ENCODE measurements at regions not wholly inside any gene's neighbourhood (a gene's known extent, or its start where the extent isn't known, plus 50 kb on each side); places are given as distances from the start of the nearest gene placed in this dataset.
A peak's percentile ranks its signal among the peaks of the same experiment; 100 is the strongest.

DNA sequence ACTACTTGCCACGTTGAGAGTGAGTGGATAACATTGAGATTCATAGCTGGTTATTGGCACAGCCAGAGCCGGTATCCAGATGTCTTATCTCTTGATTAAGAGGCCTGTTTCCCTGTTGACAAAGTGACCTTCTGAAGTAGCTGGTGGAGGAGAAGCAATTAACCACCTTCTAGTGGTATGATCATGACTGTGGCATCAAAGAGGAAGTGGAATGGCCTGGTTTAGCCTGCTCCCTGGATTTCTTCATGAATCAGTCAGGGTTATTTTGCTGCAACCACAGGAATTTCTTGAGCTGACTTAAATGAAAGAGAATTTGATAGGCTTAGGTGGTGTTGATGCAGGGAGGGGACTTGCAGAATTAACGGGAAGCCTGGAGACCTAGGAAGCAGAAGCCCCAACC is 398.3 kb downstream of the MFSD1 start:
- Histone ChIP-seq H2AFZ (ENCODE audit: low read length) (peak overlapping the region; percentile 74), H3K4me3 (ENCODE audit: insufficient read depth, low read length) (peak overlapping the region; percentile 25), H3K36me3 (ENCODE audit: insufficient read depth, low read length) (no peaks in the 10 kb centered on the region), H3K27ac (ENCODE audit: low read depth, low read length) (no peak overlapping the region), H3K79me2 (ENCODE audit: insufficient read depth, low read length) (no peaks in the 10 kb centered on the region), H3K4me2 (ENCODE audit: insufficient read depth, low read length) (peak overlapping the region; percentile 52), H3K4me1 (ENCODE audit: insufficient read depth, low read length) (peaks cover 7% of the 10 kb centered on the region), H4K20me1 (ENCODE audit: insufficient read depth, low read length) (no peaks in the 10 kb centered on the region), H3K27me3 (ENCODE audit: insufficient read depth, low read length) (peaks cover 2% of the 10 kb centered on the region), H3K9me3 (ENCODE audit: low read depth, low read length) (no peaks in the 10 kb centered on the region)
- TF ChIP-seq, protein P1, sequence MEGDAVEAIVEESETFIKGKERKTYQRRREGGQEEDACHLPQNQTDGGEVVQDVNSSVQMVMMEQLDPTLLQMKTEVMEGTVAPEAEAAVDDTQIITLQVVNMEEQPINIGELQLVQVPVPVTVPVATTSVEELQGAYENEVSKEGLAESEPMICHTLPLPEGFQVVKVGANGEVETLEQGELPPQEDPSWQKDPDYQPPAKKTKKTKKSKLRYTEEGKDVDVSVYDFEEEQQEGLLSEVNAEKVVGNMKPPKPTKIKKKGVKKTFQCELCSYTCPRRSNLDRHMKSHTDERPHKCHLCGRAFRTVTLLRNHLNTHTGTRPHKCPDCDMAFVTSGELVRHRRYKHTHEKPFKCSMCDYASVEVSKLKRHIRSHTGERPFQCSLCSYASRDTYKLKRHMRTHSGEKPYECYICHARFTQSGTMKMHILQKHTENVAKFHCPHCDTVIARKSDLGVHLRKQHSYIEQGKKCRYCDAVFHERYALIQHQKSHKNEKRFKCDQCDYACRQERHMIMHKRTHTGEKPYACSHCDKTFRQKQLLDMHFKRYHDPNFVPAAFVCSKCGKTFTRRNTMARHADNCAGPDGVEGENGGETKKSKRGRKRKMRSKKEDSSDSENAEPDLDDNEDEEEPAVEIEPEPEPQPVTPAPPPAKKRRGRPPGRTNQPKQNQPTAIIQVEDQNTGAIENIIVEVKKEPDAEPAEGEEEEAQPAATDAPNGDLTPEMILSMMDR (IDR thresholded peaks at IDR 0.05; ENCODE audit: extremely low read depth, low read depth, low read length) = no peak
- DNase-seq (ENCODE audit: insufficient read length, low spot score, missing footprints) = peak; percentile 26

DNA sequence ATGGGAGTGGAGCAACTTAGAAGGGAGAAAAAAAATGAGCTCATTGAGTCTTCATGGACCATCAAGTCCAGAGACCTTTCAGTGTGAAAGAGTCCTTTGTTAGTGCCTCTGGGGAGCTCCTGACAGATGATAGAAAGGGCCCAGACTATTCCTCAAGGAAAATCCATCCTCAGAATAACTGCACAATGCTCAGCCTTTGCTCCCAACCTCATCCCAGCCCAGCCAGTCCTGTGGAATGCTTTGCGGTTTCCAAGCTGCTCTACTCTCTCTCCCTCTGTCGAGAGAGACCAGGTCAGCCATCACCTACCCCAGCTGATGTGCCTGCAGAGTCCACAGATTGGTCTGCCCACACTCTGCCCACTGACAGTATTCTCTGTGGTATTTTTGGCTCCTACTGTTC is 406.2 kb downstream of the MFSD1 start:
- TF ChIP-seq, protein P1 (IDR thresholded peaks at IDR 0.05; ENCODE audit: extremely low read depth, low read depth, low read length) = no peak
- Histone ChIP-seq H4K20me1 (ENCODE audit: insufficient read depth, low read length) (no peaks in the 10 kb centered on the region), H3K27ac (ENCODE audit: low read depth, low read length) (no peak overlapping the region), H3K4me1 (ENCODE audit: insufficient read depth, low read length) (no peaks in the 10 kb centered on the region), H3K36me3 (ENCODE audit: insufficient read depth, low read length) (no peaks in the 10 kb centered on the region), H3K9me3 (ENCODE audit: low read depth, low read length) (no peaks in the 10 kb centered on the region), H3K27me3 (ENCODE audit: insufficient read depth, low read length) (peaks cover under 1% of the 10 kb centered on the region), H3K4me3 (ENCODE audit: insufficient read depth, low read length) (no peak overlapping the region), H3K4me2 (ENCODE audit: insufficient read depth, low read length) (no peak overlapping the region), H3K79me2 (ENCODE audit: insufficient read depth, low read length) (no peaks in the 10 kb centered on the region), H2AFZ (ENCODE audit: low read length) (no peak overlapping the region)
- DNase-seq (ENCODE audit: insufficient read length, low spot score, missing footprints) = no peak

DNA sequence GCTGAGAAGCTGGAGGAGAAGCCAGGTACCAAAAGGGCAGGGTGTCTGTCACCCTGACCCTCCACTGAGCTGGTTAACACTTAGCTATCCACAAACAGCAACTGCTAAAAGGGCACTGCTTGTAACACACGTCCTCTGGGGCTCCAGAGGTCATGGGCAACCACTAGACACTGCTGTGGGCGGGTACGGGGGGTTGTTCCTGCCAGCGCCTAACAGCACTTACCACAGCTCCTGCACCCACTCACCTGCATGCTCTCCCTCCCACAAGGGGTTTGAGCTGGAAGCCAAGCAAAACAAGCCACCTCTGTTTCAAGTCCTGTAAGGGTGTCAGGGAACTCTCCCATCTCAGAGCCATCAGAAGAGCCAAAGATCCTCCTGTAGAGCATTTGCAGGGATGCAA is 407.6 kb downstream of the MFSD1 start:
- no peak for DNase-seq (ENCODE audit: insufficient read length, low spot score, missing footprints)
- H3K36me3 ChIP-seq (ENCODE audit: insufficient read depth, low read length) = no peaks in the 10 kb centered on the region
- TF ChIP-seq, protein P1 (IDR thresholded peaks at IDR 0.05; ENCODE audit: extremely low read depth, low read depth, low read length) = no peak
- no peak overlapping the region for H3K4me3 ChIP-seq (ENCODE audit: insufficient read depth, low read length)
- H3K9me3 ChIP-seq (ENCODE audit: low read depth, low read length) = no peaks in the 10 kb centered on the region
- H4K20me1 ChIP-seq (ENCODE audit: insufficient read depth, low read length) = no peaks in the 10 kb centered on the region
- H3K4me1 ChIP-seq (ENCODE audit: insufficient read depth, low read length) = no peaks in the 10 kb centered on the region
- no peaks in the 10 kb centered on the region for H3K27me3 ChIP-seq (ENCODE audit: insufficient read depth, low read length)
- no peak overlapping the region for H3K27ac ChIP-seq (ENCODE audit: low read depth, low read length)
- H2AFZ ChIP-seq (ENCODE audit: low read length) = no peak overlapping the region
- H3K4me2 ChIP-seq (ENCODE audit: insufficient read depth, low read length) = no peak overlapping the region
- H3K79me2 ChIP-seq (ENCODE audit: insufficient read depth, low read length) = no peaks in the 10 kb centered on the region

GRCh38 chr3:159210336-159210735 is 408.5 kb downstream of the MFSD1 start:
- Histone ChIP-seq H3K9me3 (ENCODE audit: low read depth, low read length) (no peaks in the 10 kb centered on the region), H2AFZ (ENCODE audit: low read length) (no peak overlapping the region), H3K36me3 (ENCODE audit: insufficient read depth, low read length) (no peaks in the 10 kb centered on the region), H3K79me2 (ENCODE audit: insufficient read depth, low read length) (no peaks in the 10 kb centered on the region), H4K20me1 (ENCODE audit: insufficient read depth, low read length) (no peaks in the 10 kb centered on the region), H3K4me3 (ENCODE audit: insufficient read depth, low read length) (no peak overlapping the region), H3K4me2 (ENCODE audit: insufficient read depth, low read length) (no peak overlapping the region), H3K27me3 (ENCODE audit: insufficient read depth, low read length) (no peaks in the 10 kb centered on the region), H3K27ac (ENCODE audit: low read depth, low read length) (no peak overlapping the region), H3K4me1 (ENCODE audit: insufficient read depth, low read length) (no peaks in the 10 kb centered on the region)
- no peak for DNase-seq (ENCODE audit: insufficient read length, low spot score, missing footprints)
- TF ChIP-seq, protein P1 (IDR thresholded peaks at IDR 0.05; ENCODE audit: extremely low read depth, low read depth, low read length) = no peak

Data from osteoblast (primary cell).